ENCODE measurements at regions not wholly inside any gene's neighbourhood (a gene's known extent, or its start where the extent isn't known, plus 50 kb on each side); places are given as distances from the start of the nearest gene placed in this dataset.

DNA sequence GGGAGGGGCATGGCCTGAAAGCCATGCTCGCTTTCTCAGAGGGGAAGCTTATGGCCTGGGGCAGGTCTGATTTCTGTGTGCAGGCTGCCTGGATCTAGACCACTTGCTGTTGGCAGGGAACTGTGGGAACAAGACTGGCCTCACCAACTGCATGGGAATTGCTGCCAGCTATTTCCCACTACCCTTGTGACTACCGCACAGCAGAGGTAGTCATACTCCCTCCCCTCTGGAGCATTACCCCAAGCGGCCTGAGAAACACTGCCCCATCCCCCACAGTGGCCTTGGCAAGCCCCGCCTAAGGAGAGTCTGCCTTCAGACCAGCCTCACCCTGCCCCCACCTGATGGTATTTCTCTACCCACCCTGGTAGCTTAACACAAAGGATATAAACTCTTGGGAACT is 199.4 kb upstream of the CADM2 start:
- Histone ChIP-seq H3K23ac (ENCODE audit: low read depth, low read length) (no peak overlapping the region), H2BK15ac (ENCODE audit: low read depth, low read length) (no peak overlapping the region), H3K79me1 (ENCODE audit: low read depth in 1 of 2, low read length in 2 of 2) (no peaks in the 10 kb centered on the region), H3K36me3 (ENCODE audit: control insufficient read depth, insufficient read depth, low read length) (no peaks in the 10 kb centered on the region), H3K9ac (ENCODE audit: low read depth, low read length) (no peak overlapping the region), H4K20me1 (ENCODE audit: insufficient read depth, low read length) (no peaks in the 10 kb centered on the region), H4K8ac (ENCODE audit: low read depth in 2 of 2, low read length in 2 of 2) (no peak overlapping the region), H3K18ac (ENCODE audit: low read depth, low read length) (no peak overlapping the region), H2BK120ac (ENCODE audit: low read depth, low read length) (no peak overlapping the region), H3K4me3 (ENCODE audit: insufficient read depth, low read depth, low read length) (no peak overlapping the region), H2BK5ac (ENCODE audit: low read depth, low read length, poor library complexity, severe bottlenecking) (no peak overlapping the region), H4K91ac (ENCODE audit: insufficient read depth, low read depth, low read length) (no peak overlapping the region), H2AK5ac (ENCODE audit: low read depth, low read length) (no peak overlapping the region), H3K9me3 (ENCODE audit: control insufficient read depth, insufficient read depth, low read length) (peaks cover 22% of the 10 kb centered on the region), H2BK20ac (ENCODE audit: low read depth, low read length) (no peak overlapping the region), H3K27me3 (ENCODE audit: control insufficient read depth, insufficient read depth, low read length) (no peaks in the 10 kb centered on the region), H2AK9ac (replicated peaks; ENCODE audit: low read depth, low read length, poor library complexity) (no peak overlapping the region), H2AFZ (replicated peaks; ENCODE audit: low read length, poor library complexity) (no peak overlapping the region), H3K56ac (ENCODE audit: extremely low read depth, insufficient read depth, low read length) (no peak overlapping the region), H3K4me2 (ENCODE audit: low read depth, low read length) (no peak overlapping the region), H4K5ac (ENCODE audit: low read depth, low read length) (no peak overlapping the region), H3K4ac (ENCODE audit: low read depth, low read length) (no peak overlapping the region), H3K14ac (replicated peaks; ENCODE audit: low read depth, low read length) (no peak overlapping the region), H3K9me1 (ENCODE audit: insufficient read depth, low read length) (no peaks in the 10 kb centered on the region), H3K4me1 (ENCODE audit: control insufficient read depth, insufficient read depth, low read length) (no peaks in the 10 kb centered on the region), H3K27ac (ENCODE audit: insufficient read depth, low read length) (no peak overlapping the region)
- no peak for TF ChIP-seq RAD21 (IDR thresholded peaks at IDR 0.05; ENCODE audit: low read length)
- TF ChIP-seq MAZ (IDR thresholded peaks at IDR 0.05; ENCODE audit: borderline replicate concordance, low read depth, low read length), result no peak
- TF ChIP-seq FOS (IDR thresholded peaks at IDR 0.05; ENCODE audit: low read depth, low read length), result no peak
- no peak for TF ChIP-seq POLR2A (IDR thresholded peaks at IDR 0.05; ENCODE audit: low read depth, low read length)
- TF ChIP-seq CEBPB (IDR thresholded peaks at IDR 0.05; ENCODE audit: low read depth, low read length), result no peak
- no peak for TF ChIP-seq RCOR1 (IDR thresholded peaks at IDR 0.05; ENCODE audit: insufficient replicate concordance, low read length)
- no peak for TF ChIP-seq NFE2L2 (IDR thresholded peaks at IDR 0.05; ENCODE audit: low read depth, low read length)
- TF ChIP-seq, protein P1, sequence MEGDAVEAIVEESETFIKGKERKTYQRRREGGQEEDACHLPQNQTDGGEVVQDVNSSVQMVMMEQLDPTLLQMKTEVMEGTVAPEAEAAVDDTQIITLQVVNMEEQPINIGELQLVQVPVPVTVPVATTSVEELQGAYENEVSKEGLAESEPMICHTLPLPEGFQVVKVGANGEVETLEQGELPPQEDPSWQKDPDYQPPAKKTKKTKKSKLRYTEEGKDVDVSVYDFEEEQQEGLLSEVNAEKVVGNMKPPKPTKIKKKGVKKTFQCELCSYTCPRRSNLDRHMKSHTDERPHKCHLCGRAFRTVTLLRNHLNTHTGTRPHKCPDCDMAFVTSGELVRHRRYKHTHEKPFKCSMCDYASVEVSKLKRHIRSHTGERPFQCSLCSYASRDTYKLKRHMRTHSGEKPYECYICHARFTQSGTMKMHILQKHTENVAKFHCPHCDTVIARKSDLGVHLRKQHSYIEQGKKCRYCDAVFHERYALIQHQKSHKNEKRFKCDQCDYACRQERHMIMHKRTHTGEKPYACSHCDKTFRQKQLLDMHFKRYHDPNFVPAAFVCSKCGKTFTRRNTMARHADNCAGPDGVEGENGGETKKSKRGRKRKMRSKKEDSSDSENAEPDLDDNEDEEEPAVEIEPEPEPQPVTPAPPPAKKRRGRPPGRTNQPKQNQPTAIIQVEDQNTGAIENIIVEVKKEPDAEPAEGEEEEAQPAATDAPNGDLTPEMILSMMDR (conservative IDR thresholded peaks at IDR 0.05; ENCODE audit: low read depth, low read length), result no peak
- TF ChIP-seq MAFK (IDR thresholded peaks at IDR 0.05; ENCODE audit: low read depth, low read length), result no peak
- no peak for TF ChIP-seq MXI1 (IDR thresholded peaks at IDR 0.05; ENCODE audit: borderline replicate concordance, low read depth, low read length)
- TF ChIP-seq, protein P2, sequence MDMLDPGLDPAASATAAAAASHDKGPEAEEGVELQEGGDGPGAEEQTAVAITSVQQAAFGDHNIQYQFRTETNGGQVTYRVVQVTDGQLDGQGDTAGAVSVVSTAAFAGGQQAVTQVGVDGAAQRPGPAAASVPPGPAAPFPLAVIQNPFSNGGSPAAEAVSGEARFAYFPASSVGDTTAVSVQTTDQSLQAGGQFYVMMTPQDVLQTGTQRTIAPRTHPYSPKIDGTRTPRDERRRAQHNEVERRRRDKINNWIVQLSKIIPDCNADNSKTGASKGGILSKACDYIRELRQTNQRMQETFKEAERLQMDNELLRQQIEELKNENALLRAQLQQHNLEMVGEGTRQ (IDR thresholded peaks at IDR 0.05; ENCODE audit: low read depth, low read length), result no peak
- TF ChIP-seq BHLHE40 (IDR thresholded peaks at IDR 0.05; ENCODE audit: low read depth, low read length), result no peak
- dilution Hi-C loops (cut with HindIII; ENCODE audit: low sequenced_read_pairs, unreplicated experiment) (no loop called here), in situ Hi-C loops (cut with MboI; ENCODE audit: low sequenced_read_pairs) (no loop called here), intact Hi-C loops (cut with micrococcal nuclease) (no loop called here)
- no peak for DNase-seq
- ChIA-PET CTCF (no interaction called here), POLR2A (ENCODE audit: unreplicated experiment) (no interaction called here)
- WGBS, 2 experiments (ENCODE audit: extremely low coverage in 2 of 2, insufficient read length in 1 of 2), result no CpG with 5 or more reads among the region's 4 CpGs
- BruUV-seq (replicated peaks), result no TSS peak
- no peak for ATAC-seq (ENCODE audit: low read depth)

Data from IMR-90 (cell line).